ENCODE measurements at regions not wholly inside any gene's neighbourhood (a gene's known extent, or its start where the extent isn't known, plus 50 kb on each side); places are given as distances from the start of the nearest gene placed in this dataset.
"Not testable (repeated sequence)": the region's sequence is repeated elsewhere in the genome, so short reads cannot be mapped to it uniquely, and the experiment has no call there.

- no peak for DNase-seq (ENCODE audit: low read depth)
- TF ChIP-seq, protein P1, sequence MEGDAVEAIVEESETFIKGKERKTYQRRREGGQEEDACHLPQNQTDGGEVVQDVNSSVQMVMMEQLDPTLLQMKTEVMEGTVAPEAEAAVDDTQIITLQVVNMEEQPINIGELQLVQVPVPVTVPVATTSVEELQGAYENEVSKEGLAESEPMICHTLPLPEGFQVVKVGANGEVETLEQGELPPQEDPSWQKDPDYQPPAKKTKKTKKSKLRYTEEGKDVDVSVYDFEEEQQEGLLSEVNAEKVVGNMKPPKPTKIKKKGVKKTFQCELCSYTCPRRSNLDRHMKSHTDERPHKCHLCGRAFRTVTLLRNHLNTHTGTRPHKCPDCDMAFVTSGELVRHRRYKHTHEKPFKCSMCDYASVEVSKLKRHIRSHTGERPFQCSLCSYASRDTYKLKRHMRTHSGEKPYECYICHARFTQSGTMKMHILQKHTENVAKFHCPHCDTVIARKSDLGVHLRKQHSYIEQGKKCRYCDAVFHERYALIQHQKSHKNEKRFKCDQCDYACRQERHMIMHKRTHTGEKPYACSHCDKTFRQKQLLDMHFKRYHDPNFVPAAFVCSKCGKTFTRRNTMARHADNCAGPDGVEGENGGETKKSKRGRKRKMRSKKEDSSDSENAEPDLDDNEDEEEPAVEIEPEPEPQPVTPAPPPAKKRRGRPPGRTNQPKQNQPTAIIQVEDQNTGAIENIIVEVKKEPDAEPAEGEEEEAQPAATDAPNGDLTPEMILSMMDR (IDR thresholded peaks at IDR 0.05; ENCODE audit: insufficient read depth, low read depth, low read length, missing control alignments), result no peak
- no peak overlapping the region for H3K4me3 ChIP-seq (ENCODE audit: low read depth, low read length)
Measured at GRCh38 chr1:195193134-195193533, 1415.1 kb downstream of the KCNT2 start.

GRCh38 chr1:195188821-195189220, 1419.4 kb downstream of the KCNT2 start:
- TF ChIP-seq, protein P1 (IDR thresholded peaks at IDR 0.05; ENCODE audit: insufficient read depth, low read depth, low read length, missing control alignments), result no peak
- no peak for DNase-seq (ENCODE audit: low read depth)
- H3K4me3 ChIP-seq (ENCODE audit: low read depth, low read length), result no peak overlapping the region

DNA sequence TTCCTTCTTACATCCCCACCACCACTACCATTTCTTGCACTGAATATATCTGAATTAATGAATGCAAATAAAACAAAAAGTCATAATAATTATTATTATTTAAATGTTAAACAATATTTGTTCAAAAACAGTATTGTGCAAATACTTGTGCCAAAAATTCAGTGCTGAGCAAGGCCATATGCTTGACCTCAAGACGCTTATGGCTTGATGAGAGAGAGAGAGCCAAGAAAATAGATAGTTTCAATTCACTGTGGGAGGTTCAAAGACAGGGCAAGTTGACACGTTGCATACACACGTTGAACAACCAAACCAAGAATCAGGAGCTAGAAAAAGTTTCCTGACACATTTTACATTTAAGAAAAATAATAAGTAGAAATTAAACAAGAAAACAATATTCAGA, 1421.7 kb downstream of the KCNT2 start:
- no peak overlapping the region for H3K4me3 ChIP-seq (ENCODE audit: low read depth, low read length)
- DNase-seq (ENCODE audit: low read depth), result no peak
- TF ChIP-seq, protein P1 (IDR thresholded peaks at IDR 0.05; ENCODE audit: insufficient read depth, low read depth, low read length, missing control alignments), result no peak

- DNase-seq (ENCODE audit: low read depth), result no peak
- TF ChIP-seq, protein P1 (IDR thresholded peaks at IDR 0.05; ENCODE audit: insufficient read depth, low read depth, low read length, missing control alignments), result no peak
- no peak overlapping the region for H3K4me3 ChIP-seq (ENCODE audit: low read depth, low read length)
Measured at GRCh38 chr1:195185736-195186135, 1422.5 kb downstream of the KCNT2 start.

DNA sequence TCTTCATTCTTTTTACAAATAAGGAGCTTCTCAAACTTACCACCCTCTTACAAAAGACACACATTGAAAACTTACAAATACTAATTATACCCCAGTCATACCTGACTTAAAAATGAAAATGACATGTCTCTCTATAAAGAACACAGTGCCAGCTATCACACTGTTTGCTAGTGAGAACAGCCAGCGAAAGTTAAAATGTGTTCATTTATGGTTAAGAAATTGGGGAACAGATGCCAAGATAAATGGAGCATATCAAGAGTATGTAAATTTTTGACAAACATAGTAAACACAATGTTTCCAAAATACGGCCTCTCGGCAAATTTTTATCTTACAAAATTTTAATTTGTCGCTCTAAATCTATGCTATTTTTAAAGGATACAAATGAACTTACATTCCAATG, 1422.9 kb downstream of the KCNT2 start:
- TF ChIP-seq, protein P1 (IDR thresholded peaks at IDR 0.05; ENCODE audit: insufficient read depth, low read depth, low read length, missing control alignments), result no peak
- DNase-seq (ENCODE audit: low read depth), result no peak
- no peak overlapping the region for H3K4me3 ChIP-seq (ENCODE audit: low read depth, low read length)

DNA sequence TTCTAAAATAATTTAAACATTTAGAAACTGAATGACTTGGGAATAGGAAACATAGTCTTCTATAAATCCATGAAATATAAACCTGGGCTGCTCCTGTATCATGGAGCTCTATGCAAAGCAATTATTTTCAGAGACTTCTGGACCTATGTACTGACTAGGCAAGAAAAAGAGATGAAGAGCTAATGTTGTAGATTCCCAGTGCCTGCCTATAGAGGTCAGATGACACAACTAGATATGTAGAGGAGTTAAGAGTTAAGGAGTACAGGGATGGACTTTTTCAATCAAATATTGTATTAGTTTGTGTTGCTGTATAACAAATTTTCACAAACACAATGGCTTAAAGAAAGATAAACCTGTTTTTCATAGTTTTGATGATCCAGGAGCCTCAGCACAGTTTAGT, 1434.5 kb downstream of the KCNT2 start:
- TF ChIP-seq, protein P1 (IDR thresholded peaks at IDR 0.05; ENCODE audit: insufficient read depth, low read depth, low read length, missing control alignments), result no peak
- DNase-seq (ENCODE audit: low read depth), result no peak

GRCh38 chr1:195159795-195160194, 1448.4 kb downstream of the KCNT2 start:
- DNase-seq (ENCODE audit: low read depth); H3K4me3 ChIP-seq (ENCODE audit: low read depth, low read length): not testable (repeated sequence)

More for the DNA sequence above, 1434.5 kb downstream of the KCNT2 start:
- no peak overlapping the region for H3K4me3 ChIP-seq (ENCODE audit: low read depth, low read length)
